GM23338 (cell line): ENCODE measurements at regions not wholly inside any gene's neighbourhood (a gene's known extent, or its start where the extent isn't known, plus 50 kb on each side); places are given as distances from the start of the nearest gene placed in this dataset.

Experiments used
- POLR2AphosphoS5 ChIP-seq: IDR thresholded peaks from 2 replicates; pipeline ENCODE4 v1.6.1; 2016; ENCODE audit warnings: antibody characterized with exemption, low read depth
- TF ChIP-seq, protein P1 (sequence below), 2 experiments: fragments of 200-600 bp in 1 of 2; sonication (generic) in 1 of 2; conservative IDR thresholded peaks; 2 replicates each; pipeline versions ENCODE4 v1.5.1 to v1.6.1; 2016 to 2017; ENCODE audit warnings: antibody characterized with exemption in 2 of 2, low read depth in 2 of 2, mild to moderate bottlenecking in 2 of 2, moderate library complexity in 1 of 2

DNA sequence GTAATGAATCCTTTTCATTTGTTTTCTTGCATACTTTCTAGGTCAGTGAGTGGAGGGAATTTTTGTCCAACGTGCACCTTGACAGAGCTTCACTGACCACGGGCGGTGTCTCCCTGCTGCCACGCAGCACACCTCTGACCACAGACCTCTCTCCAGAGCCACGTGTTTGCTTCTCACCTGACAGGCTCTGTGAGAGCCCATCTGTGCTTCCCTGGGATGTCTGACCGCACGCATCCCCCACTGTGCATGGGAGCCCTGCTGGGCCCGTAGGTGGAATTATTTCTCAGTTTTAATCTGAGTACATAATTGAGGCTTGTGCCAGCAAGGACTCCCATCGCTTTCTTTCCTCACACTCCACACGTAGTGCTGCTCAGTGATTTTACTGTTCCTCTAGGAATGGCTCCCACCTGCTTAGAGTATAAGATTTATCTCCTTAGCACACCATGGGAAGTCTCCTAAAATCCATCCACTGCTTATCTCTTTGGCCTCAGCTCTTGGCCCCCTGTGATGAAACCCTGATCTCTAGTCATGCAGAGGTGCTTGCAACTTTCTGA, 482.6 kb downstream of the TSN start:
- TF ChIP-seq, protein P1, sequence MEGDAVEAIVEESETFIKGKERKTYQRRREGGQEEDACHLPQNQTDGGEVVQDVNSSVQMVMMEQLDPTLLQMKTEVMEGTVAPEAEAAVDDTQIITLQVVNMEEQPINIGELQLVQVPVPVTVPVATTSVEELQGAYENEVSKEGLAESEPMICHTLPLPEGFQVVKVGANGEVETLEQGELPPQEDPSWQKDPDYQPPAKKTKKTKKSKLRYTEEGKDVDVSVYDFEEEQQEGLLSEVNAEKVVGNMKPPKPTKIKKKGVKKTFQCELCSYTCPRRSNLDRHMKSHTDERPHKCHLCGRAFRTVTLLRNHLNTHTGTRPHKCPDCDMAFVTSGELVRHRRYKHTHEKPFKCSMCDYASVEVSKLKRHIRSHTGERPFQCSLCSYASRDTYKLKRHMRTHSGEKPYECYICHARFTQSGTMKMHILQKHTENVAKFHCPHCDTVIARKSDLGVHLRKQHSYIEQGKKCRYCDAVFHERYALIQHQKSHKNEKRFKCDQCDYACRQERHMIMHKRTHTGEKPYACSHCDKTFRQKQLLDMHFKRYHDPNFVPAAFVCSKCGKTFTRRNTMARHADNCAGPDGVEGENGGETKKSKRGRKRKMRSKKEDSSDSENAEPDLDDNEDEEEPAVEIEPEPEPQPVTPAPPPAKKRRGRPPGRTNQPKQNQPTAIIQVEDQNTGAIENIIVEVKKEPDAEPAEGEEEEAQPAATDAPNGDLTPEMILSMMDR (conservative IDR thresholded peaks at IDR 0.05; ENCODE audit: low read depth in 2 of 2), result no peak
- TF ChIP-seq POLR2AphosphoS5, result no peak
